GM21723 (cell line): ENCODE measurements at regions not wholly inside any gene's neighbourhood (a gene's known extent, or its start where the extent isn't known, plus 50 kb on each side); places are given as distances from the start of the nearest gene placed in this dataset.

ENCODE experiments used
- ATAC-seq: cut with Tn5 transposase; IDR thresholded peaks from one replicate; pipeline ENCODE4 v1.9.1; 2021; ENCODE audit warnings: mild to moderate bottlenecking, moderate library complexity; ENCODE audit not compliant: unreplicated experiment

DNA sequence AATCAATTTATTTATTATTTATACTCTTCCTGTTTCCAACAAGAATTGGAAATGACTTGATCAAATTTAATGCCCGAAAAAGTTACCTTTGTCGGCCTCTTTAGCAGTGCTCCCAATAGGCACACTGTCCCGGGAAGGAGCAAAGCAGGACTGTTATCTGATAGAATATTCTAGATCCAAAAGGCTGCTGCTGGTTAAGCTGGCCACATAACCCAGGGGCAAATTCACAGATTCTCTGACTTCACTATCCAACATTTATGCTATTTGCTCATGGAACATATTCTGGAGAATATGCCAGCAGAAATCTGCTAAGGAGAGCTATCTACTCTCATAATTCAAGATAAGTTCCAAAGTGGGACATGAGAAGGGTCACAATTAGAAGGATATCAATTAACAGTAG is 100.2 kb upstream of the DMAC1 start:
- ATAC-seq: no peak

DNA sequence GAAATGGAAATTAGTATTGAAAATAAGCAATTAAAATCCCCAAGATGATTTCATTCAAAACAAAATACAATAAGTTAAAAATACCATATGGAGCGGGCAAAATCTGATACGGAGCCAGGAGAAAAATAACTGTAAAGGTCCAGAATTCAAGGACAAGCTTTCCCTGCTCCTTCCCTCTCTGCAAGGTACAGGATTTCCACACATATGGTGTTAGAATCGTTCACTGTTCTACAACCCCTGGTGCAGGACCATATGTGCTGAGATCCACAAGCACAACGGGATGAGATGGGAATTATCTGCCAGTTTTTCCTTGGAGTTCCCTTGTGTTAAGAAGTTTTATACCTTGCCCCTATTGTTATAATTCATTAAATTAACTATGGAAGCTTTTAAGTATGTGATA is 94.7 kb upstream of the DMAC1 start:
- no peak for ATAC-seq

DNA sequence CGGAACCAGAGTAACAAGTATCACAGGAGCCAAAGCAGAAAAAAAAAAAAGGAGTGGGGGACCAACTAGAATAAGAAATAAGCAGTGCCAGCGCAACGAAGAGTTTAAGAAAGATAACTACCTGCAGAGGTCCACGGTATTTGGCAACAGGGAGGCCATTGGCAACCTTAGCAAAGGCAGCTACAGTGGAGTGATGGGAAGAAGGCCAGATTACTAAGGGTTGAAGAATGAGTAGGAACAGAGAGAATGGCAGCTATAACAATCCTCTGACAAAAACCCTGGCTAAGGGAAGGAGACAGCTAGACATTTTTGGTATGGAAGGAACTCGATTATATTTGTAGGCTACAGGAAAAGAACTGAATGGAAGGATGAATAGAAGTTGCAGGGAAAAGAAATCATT is 93.4 kb upstream of the DMAC1 start:
- ATAC-seq: no peak

DNA sequence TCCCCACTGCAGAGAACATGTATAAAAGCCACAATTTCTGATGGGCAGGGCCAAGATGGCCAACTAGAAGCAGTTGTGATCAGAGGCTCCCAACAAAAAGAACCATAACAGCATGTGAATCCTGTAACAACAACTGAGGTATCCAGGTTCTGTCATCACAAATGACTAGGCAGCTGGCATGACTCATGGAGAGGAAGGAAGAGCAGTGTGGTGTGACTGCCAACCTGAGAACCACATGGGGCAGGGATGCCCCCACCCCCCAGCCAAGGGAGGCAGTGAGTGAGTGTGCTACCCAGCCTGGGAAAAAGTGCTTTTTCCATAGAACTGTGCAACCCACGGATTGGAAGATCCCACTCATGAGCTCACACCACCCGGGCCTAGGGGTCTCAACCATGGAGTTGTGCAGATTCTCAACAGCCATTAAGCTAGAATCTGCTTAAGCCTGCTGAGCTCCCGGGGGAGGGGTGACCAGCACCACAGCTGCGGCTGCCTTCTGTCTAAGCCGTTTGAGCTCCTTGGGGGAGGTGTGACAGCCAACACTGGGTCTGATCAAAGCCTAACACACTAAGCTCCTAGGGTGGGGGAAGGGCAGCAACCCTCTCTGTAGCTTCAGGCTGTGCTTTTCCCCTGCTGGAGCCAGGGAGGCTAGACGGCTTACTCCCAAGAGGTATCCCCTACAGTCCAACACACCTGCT is 80.1 kb upstream of the DMAC1 start:
- no peak for ATAC-seq

DNA sequence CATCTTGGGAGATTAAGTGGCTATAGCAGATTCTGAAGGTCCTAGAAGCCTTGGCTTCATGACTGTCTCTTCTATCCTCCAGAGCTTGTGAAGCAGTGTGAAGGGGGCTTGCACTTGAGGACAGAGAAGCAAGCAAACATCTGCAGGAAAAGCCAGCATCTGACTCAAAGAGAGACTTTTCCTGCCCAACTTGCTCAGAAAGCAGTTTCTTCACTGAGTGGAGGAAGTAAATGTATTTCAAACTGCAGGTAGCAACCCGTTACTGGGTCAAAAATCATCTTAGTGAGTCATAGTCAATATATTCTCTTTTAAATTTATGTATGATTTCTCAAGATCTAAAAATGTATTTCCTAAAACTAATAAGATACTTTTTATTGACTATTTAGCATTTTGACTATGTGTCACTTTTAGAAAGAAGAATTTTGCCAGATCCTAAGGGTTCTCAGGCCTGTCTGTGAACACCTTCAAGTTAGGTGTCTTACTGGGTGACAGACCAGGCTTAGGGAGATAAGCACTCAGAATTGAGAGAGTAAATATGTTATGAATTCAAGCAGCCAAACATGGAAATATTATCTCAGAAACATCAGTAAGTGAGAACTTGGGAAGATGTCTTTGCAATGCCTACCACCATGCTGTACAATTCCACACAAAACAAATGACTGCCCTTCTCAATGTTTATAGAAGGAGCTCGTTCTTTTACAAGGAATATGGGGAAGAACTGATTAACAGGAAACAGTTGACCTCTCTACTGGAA is 72.6 kb upstream of the DMAC1 start:
- ATAC-seq: no peak

DNA sequence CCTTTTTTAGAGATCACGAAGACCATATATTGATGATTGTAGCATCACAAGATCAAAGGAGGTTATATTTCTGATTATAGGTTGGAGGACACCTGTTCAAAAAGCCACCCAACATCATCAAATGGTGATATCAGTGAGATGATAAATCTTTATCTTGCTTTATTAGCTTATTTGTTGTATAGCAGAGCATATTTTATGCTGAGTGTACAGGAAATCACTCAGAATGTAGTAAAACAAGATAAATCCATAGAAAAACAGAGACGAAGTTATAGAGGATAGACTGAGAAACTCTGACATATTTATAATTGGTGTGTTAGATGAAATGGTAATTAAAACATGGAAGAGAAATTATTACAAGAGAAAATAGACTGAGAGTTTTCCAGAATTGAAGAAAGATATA is 69.8 kb upstream of the DMAC1 start:
- no peak for ATAC-seq

DNA sequence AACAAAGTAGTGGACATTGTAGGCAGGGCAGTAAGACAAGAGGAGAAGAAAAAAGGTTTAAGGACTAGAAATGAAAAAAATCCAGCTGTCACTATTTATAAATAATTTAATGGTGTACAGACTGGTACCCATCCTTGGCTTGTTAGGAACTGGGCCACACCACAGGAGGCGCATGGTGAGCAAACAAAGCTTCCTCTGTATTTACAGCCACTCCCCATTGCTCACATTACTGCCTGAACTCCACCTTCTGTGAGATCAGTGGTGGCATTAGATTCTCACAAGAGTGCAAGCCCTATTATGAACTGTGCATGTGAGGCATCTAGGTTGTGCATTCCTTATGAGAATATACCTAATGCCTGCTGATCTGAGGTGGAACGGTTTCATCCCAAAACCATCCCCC is 62.6 kb upstream of the DMAC1 start:
- ATAC-seq: no peak

DNA sequence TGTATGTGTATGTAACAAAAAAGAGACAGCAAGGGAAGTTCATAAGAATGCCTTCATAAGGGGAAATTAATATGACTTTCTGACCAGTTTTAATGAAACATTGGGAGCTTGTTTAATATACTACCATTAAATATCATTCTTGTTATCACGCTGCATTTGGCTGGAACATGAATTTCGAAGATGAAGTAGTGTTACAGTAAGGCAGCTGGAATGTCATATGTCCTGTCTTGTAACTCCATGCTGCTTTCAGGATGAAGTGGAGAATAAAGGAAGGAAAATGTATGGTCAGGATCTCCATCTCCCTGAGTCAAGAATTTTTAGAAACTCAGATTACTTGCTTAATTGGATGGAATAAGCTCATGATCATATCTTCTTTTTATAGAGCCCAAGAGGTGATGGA is 61.5 kb upstream of the DMAC1 start:
- ATAC-seq: no peak

DNA sequence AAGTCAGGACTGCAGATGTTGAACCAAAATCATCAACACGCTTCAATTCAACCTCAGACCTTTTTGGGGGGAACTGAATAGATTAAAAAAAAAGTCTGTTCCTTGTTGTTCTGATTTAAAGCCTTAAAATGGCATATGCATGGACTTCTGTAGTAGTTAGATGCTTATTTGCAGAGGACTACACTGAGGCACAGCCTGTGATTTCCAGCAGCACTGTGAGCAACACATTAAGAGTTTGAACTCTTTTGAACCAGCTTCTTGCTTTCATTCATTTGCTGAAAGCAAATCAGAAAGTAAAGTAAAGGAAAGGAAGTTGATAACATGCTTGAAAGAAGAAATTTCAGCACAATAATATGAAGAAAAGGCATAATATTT is 60.7 kb upstream of the DMAC1 start:
- no peak for ATAC-seq

DNA sequence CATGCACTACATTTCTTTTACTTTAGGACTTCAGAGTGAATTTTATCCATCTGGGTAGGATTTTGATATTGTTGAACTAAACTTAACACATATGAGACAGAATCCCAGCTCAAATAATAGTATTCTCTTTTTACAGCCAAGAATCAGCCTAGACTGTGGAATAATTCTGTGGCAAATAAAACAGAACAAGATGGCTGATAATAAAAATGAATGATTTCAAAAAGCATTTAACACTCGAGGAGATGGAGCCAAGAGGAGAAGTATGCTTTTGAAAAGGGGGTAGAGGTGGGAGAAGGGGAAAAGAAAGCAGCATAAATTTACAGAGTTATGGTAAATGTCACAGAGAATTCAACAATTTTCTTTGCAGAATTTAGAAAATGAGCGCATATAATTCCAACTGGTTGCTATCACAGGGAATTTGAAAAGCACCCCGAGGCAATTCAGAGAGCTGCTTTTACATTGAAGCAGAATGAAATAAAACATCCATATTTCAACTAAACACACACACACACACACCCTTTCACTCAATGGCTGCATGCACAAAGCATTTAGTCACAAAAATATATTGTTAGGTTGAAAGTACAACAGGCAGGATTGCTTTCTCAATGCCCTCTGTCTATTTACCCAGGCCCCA is 60.2 kb upstream of the DMAC1 start:
- no peak for ATAC-seq

DNA sequence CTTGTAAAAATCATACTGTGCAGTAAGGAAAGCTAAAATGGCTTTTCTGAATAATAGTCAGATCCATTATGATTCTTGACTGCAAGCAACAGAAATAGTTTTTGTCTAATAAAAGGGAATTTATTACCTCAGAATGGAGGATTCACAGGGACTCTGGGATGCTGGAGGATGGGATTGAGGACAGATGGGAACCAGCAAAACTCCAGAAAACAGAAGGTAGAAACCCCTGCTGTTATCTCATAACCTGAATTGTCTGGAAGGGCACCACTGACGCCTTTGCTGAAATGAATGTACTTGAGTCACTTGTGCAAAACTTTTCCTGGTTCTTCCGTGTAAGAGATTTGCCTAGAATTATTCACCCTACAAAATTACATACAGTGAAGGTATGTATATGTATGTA is 58.6 kb upstream of the DMAC1 start:
- no peak for ATAC-seq

DNA sequence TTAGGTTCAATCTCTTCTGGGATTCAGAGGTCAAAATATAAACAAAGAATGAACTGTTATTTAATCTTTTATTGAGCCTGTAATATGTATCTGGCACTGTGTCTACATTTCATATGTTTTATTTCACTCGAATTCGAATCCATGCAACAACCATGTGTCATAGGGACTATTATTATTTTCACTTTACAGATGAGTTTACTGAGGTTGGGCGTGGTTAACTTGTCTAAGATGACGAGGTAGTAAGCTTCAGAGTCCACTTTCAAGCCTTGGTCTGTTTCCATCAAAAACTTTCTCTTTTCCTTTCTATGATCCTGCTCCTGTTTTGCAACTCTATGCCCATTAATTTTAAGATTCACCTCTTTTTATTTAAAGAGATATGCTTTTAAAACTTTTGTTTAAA is 55.2 kb upstream of the DMAC1 start:
- ATAC-seq: no peak
